Stimulated activated CD8-positive, alpha-beta memory T cell treated with anti-CD3 and anti-CD28 coated beads, Interleukin-15, amount 100 ng/mL, for 48 hours (primary cell): ENCODE measurements at regions not wholly inside any gene's neighbourhood (a gene's known extent, or its start where the extent isn't known, plus 50 kb on each side); places are given as distances from the start of the nearest gene placed in this dataset.
"Not testable (repeated sequence)": the region's sequence is repeated elsewhere in the genome, so short reads cannot be mapped to it uniquely, and the experiment has no call there.

Source experiments
- DNase-seq, 2 donors: peaks; one replicate each; pipeline ENCODE4 v3.0.0-alpha.2; 2020; ENCODE audit warnings: low read depth in 2 of 2

DNA sequence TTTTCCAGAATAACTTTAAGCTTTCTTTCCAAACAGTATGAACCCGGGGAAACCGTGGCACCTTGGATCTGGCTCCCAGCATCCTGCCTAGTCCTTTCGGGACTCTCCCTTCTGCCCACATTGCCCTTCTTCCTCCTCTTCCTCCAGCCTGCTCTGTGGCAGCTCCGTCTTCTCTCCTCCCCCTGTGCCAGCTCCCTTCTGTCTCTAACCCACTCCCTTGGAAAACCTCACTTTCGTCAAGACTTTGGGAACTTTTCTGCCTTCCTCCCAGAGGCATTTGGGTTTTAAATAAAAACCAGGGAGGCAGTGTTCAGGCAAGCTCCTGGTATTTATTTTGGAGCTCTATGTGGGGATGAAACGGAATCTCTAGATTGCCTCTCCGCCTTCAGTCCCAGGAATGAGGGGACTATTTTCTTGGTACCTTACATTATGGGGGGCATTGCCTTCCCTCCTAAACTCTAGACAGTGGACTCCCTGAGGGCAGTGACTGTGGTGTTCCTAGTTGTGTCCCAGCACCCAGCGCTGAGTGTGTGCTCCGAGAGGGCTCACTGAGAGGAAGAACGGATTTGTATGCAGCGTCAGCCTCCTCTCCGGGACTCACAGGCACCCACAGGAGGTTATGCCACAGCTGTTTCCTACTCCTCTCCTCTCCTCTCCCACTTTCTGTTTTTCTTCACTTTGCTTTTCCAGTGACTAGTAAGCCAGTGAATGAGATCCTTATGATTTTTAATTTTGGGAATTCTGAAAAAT is 105.4 kb upstream of the MRPS22 start:
- no peak for DNase-seq

DNA sequence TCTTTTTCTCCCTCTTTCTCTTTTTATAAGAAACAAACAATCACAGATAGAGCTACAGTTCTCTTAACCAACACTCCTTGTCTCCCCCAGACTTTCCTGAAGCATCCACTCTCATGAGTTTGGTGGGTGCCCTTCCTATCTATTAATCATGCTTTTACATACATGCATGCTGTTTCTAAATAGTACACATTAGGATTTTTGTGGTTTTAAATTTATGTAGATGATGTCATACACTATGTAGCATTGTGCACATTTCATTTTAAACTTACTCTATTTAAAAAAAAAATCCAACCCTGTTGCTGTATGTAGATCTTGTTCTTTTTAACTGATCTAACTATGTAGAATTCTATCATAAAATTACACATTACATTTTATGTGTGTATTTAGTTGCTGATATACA is 104.3 kb upstream of the MRPS22 start:
- DNase-seq = no peak

DNA sequence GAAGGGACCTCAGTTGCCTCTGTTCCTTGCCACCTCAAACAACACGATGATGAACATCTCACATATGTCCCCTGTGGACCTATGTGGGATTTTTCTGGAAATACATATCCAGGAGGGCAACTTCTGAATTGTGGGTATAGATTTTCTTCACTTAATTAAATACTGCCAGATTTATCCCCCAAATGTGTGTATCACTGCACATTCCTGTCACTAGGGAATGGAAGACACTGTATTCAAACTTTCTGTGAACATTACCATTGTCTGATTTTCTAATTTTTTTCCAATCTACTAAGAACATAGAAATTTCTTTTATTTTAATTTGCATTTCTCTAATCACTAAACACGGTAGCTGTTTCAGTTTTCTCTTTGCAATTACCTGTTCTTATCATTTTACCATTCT is 102.0 kb upstream of the MRPS22 start:
- DNase-seq = no peak

DNA sequence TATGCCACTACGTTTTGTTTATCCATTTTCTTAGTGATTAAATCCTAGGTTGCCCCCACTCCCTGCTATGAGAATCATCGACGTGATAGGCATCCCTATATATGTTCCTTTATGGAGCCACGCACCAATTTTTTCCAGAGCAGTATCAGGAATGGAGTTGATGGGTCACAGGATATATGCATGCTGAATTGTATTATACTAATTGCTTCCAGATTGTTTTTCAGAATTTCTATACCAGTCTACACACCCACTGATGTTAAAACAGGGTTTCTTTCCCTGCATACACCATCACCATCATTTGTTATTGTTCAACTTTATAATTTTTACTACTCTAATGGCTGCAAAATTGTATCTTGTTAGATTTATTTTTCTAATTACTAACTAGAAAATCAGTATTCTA is 100.1 kb upstream of the MRPS22 start:
- DNase-seq = no peak

DNA sequence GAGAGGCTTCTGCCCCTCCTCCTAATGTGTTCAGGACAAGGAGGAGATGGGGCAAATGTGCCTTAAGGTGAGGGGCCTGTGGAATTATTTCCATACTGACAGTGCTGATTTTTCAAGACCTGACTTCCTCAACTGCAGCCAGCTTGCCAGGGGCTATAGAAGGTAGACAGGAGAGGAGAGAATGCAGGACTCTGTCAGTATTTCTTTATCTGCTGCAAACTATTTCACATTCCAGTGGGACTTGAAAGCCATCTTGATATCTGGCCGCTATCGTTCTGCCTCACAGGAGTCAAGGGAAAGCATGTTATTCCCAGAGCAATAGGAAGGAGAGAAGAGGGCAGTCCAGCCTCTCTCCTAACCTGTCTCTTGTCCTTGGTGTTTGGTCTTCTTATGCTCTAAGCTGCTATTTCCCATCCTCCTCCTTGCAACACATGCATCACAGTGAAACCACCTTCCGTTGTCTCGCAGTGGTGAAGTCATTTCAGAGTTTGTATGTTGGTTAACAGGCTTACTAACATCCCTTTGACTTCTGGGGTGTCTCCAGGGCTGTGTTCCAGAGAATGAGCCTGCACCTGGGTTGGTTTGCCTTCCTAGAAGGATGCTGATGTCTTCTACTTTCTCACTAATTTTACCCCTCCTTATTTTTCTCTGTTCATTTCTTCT is 95.1 kb upstream of the MRPS22 start:
- no peak for DNase-seq

DNA sequence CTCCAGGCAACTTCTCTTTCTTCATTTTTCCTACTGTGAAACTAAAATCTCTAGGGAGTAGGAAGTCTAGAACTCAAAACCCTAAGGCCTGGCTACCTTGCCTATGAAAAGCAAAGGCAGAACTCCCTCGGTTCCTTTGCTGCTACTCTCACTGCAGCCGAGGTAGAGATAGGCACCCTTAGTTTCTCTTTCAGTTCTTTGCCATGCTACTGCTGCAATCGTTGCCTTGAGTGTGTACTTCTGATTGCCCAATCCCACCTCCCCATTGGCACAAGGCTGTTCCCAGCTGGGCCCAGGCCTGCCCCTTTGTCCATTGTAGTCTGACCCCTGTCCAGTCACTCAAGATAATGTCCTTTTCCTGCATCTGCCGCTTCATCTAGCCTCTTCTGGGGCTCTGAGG is 92.3 kb upstream of the MRPS22 start:
- no peak for DNase-seq

DNA sequence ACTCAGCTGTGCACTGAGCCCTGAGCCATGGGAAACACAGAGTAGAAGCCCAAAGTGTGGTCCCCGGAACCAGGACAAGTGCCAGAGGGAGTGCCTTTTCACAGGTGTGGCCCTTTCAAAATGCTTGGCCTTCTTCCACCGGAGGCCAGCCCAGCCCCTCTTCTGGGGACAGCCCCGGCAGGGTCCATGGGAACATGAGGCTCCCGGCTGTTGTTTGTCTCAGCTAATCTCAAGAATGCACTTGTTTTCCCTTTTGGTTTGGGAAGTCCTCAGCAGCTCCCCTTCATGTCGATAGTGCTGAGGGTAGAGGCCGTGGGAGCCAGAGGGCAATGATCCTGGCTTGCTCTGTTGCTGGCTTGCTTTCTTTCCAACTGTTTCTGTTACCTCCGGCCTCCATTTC is 91.1 kb upstream of the MRPS22 start:
- no peak for DNase-seq

DNA sequence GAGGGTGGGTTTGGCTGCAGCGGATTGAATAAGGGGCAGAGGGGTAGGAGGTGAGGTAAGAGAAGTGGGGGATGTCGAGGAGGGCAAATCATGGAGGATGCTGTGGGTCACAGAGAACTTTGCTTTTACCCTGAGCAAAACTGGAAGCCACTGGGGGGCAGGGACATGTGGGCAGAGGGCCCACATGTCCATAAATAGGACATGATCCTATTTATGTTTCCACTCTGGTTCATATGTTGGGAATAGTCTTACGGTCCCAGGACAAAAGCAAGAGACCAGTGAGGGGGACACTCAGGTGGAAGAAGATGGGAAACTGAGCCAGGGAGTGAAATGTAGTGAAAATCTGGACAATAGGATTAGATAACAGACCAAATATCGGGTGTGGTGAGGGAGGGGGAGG is 85.5 kb upstream of the MRPS22 start:
- DNase-seq = no peak

DNA sequence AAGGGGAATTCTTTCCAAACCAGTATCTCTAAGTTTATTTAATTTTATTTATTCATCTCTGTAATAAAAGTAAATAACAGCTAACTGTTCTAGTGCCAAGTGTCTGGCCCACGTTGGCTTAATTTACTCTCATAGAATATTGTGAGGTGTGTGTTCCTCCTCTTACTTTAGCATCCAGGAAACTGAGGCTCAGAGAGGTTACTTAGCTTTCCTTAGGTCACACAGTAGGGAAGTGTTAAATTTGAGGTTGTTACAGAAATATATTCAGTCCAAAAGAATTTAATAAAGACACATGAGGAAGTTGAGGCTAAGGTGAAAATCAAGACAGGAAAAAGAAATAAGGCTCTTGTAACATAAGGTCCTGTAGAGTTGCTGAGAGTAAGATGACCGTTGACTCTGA is 84.4 kb upstream of the MRPS22 start:
- DNase-seq = no peak

DNA sequence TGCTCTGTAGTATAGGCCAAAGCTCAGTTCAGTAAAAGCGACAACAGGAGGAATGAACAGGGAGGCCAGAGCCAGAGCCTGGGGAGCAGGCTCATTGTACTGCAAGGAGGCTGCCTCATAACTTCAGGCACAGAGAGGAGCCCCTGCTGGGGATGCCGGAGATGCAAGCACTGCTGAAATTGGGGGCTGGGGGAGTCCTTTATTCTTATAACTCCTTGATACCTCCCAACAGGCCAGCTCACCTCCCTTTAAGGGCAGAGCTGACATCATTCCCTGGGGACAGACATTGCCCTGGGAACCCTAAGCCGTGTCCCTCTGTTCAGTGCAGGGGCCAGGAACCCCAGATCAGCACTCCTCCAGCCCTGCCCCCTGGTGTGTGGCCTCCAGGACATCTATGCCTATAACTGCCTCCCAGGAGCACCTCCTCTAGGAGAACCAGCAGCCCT is 83.8 kb upstream of the MRPS22 start:
- DNase-seq = no peak

DNA sequence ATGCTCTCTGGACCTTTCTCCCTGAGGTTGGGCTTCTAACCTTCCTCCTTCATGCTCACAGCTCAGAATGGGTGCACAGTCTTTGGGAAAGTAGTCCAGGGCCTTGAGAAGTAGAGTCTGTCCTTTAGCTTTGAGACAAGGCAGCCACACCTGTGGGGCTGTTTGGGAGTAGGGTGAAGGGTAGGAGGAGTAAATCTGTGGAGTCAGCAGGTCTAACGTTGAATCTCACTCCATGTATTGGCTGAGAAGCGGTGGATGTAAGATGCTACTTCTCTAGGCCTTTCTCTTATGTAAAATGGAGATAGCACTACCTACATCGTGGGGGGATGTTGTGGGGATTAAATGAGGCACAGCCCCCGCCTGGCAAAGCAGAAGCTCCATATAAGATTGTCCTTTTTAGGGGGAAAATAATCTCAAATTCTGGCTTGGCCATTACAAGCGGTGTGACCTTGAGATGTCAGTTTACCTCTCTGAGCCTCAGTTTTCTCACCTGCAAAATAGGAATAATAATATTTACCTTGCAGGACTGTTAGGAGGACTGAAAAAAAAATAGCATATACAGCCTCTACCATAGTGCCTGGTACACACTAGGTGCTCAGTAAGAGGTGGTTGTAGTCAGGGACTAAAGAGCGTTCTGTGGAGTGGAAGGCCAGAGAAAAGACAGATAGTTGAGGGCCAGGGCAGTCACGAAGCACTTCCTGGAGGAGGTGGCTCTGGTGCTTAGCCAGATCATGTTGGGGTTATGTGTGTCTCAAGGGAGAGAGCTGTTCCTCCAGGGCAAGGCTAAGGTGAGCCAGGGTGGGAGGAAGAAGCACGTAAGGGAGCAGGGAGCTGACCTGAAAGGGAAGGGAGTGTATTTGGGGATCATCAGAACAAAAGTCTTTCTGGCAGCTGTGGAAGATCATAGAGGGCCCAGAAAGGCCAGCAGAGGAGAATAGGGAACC is 82.8 kb upstream of the MRPS22 start:
- DNase-seq = no peak

DNA sequence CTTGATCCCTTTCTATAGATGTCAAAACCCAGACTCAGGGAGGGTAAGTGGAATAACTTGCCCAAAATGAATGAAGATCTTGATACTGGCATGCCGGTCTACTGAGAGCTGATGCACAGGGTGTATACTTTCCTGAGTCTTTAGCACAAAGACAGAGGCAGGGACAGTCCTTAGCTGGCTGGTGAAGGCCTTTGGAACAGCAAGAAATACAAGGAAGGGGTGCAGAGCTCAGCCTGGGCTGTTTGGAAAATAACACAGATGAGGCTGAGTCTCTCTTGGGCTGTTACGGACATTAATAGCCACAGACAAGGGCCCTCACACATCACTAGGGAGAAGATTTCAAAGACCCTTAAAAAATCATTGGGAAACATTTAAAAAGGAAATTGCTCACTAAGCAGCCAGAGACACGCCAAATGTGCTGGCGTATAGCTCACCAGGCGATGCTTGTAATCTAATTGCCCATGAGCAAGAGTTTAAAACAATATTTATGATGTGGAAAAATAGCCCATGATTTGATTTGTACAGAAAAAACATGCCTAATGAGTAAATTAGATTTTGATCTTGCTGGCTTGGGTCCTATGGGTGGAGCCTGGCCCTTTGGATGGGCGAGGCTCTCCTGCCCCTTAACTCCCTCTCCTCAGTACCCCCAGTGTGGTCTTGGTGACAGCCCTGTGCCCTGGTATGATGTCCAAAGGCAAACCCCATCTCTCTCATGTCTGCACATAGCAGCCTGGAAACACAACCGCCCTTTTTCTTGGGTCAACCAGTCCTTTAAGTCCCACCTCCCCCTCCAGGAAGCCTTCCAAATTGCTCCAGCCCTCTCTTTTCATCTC is 81.8 kb upstream of the MRPS22 start:
- DNase-seq = no peak

DNA sequence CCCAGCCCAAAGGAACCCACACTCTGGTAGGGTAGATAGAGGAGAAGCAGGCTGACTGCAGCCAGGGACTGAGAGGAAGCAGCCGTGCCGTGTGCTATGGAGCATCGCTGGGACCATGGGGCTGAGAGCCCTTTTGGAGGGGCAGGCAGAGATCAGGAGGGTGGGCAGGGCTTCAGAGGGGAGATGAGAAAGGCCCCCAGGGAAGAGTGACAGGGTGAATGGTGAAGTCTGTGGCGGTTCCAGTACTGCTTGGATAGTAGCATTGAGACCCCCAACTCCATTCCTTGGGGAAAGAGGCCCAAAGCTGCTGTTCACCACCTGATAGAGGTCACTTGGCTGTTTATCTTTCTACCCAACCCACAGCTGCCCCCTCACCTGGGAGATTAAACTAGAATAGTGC is 80.0 kb upstream of the MRPS22 start:
- no peak for DNase-seq

DNA sequence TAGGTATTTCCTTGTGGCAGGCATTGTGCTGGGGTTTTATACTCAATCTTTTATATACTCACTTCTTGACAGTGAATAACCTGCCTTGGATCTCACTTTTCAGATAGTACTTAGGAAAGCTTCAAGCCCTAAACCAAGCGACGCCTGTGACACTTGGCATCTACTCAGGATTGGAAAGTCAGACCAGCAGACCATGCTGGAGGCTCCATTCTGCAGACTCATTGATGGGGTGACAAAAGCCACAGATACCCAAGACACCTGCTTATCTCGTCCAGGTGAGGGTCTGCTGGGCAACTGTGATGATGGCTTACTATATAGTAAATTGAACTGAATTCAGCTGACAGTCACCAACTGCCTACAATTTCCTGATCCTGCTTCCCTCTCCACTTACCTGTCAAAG is 79.4 kb upstream of the MRPS22 start:
- DNase-seq = no peak

DNA sequence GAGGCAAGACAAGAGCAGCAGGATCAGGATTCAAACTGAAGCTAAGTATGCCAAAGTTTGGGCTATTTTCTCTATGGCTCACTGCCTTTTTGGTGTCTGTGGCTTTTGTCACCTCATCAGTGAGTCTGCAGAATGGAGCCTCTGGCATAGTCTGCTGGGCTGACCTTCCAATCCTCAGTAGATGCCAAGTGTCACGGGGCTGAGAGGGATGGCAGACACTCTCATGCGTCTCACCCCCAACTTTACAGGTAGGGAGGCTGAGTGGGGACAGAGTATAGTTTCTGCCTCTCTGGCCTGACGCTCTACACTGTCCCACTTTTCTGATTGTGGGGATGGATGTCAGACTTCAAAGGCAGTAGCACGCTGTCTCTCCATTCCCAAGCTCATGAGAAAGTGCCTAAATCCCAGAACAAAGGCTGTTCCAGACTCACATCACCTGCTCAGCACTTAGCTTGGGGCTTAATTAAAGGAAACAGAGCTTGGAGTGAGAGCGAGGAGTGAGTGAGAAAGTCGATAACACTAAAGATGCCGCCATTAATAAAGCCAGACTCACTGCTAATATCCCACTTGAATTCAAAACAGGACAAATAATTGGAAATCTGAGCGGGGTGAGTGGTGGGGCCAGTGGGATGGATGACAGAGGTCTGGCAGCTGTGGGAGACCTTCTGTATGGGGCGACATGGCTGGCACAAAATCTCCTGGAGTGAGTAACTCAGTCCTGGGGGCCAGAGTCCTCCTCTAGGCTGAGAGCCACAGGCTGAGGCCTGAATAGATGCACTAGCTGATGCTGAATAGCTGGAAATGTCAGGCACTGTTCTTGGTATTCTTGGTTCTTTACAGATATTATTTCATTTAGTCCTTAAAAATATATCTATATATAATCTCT is 78.4 kb upstream of the MRPS22 start:
- no peak for DNase-seq

DNA sequence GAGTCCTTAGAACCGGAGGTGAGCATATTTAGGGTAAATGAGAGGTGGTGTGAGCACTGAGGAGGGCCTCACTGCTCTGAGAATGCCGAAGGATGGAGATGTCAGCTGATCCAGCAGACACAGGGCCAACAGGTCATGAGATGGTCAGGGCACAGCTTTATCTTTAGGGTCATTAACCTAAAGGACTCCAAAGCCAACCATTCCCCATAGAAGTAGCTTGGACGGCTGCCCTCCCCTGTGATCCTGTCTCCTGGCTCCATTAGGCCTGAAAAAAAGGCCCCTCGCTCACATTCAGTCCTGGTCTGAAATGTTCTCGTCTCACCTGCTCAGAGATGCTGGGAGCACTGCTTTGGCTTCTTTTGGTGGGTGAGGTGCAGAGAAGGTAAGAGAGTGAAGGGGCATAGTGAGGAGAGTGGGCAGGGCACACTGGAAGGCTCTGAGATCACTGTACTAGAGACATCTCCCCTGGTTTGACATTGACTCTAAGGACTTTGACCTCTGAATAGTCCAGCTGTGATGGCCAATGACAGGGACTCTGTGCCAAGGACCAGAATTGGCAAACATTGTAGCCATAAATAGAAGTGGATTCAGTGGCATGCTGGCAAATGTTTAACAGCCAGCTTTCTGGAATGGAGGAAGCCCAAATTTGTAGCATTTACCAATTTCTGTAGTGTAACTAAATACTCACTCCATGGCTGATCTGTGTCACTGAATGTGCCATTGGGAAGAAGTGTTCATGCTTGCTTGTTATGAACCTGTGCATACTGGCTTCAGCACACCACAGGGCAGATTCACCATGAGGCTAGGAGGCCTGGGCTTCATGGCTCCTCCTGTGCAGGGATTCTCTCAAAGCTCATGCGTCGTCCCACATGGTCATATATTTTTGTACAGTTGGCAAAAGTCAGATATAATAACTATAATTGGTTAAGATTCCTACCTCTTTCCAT is 76.2 kb upstream of the MRPS22 start:
- DNase-seq = no peak

DNA sequence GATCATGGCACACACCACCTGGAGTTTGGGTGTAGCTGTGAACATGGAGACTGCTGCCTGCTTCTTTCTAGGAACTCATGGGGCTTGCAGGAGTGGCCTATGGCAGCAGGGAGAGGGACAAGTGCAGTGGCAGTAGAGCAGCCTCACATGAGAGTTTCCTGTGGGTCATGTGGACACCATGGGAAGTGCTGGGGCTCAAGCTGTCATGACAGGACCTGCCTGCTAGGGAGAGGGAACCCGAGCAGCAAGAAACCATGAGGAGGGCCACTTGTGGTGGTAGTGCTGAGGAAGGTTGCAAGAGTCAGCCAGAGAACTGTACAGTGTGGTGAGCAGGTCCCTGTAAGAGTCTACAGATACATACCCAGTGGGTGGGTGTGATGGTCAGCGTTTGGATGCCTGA is 73.8 kb upstream of the MRPS22 start:
- no peak for DNase-seq

DNA sequence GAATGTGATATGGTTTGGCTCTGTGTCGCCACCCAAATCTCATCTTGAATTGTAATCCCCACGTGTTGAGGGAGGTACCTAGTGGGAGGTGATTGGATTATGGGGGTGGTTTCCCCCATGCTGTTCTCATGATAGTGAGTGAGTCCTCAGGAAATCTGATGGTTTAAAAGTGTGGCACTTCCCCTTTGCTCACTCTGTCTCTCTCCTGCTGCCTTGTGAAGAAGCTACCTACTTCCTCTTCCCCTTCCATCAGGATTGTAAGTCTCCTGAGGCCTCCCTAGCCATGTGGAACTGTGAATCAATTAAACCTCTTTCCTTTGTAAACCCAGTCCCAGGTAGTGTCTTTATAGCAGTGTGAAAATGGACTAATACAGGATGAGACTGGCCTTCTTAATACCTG is 73.2 kb upstream of the MRPS22 start:
- not testable (repeated sequence) for DNase-seq

DNA sequence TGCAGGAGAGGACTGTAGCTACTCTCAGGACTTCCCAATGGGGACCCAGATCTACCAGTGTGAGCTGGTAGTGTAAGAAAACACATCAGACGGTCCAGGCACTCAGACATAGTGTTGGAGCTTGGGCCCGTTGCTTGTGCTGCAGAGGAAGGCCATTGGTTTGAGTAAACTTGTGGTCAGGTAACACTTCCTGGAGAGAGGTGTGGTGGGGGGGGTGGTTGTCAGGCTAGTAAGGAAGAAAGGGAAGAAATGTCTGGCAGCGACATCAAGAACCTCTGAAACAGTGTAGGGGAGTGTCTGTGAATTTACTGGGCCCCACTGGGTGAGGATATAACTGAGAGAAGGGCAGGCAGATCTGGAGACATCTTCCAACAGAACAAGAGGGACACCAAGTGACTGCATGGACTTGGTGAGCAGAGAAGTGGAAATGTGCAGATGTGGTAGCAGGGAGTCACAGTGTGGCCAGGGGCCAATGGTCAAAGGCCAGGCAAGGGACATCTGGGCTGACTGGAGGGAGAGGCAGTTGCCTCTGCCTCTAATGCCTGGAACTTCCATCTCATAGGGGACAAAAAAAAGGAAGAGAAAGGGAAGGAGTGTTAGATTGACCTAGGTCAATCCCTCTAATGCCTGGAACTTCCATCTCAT is 63.7 kb upstream of the MRPS22 start:
- DNase-seq = no peak
